ENCODE measurements at regions not wholly inside any gene's neighbourhood (a gene's known extent, or its start where the extent isn't known, plus 50 kb on each side); places are given as distances from the start of the nearest gene placed in this dataset.

DNA sequence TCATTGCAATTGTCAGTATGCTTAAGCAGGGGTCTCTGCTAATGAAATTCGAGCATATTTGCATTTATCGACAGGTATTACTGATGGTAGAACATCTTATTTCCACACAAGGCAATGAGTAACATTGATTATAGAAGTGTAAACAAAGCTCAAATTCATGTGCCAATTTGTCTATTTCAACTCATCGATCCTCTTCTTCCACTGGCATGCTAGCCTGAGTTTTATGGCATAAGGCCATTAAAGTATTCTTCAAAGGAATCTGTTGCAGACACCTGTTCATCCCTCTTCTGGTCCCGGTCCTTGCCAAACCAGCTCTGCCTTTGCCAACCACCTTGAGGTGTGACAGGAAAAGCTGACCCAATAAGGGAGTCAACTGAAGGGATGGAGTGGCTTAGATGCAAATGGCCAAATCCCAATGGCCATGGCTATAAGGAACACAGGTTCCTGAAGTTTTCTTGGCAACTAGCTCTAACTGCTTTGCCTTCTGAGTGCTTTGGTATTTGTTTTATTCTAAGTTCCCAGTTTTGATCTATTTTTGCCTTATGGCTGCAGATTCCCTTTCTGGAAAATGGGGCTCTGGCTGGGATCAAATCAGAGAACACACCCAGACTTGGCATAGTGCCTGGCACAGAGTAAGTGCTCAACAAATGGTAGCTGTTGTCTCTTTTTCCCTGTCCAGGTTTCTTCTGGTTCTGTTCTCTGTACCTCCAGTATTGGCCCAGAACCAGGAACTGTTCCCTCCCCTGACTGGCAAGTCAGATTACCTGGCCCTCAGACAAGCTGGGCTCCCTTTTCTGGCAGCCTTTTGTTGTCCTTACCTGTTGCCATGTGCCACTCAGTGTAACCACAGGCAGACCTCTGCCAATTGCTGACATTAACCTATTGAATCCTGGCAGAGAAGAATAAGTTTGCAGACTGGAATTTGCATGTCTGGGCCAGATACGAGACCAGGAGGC, 63.1 kb downstream of the RTL9 start:
- H3K4me1 ChIP-seq, result no peaks in the 10 kb centered on the region
- no peak overlapping the region for H3K4me3 ChIP-seq
- DNase-seq, result no peak
- WGBS, 2 donors (ENCODE audit: low coverage in 1 of 2), result 50 to 72% methylated on average over 1 to 5 of the region's 5 CpGs
- H3K9me3 ChIP-seq, result no peaks in the 10 kb centered on the region
- no peaks in the 10 kb centered on the region for H3K27me3 ChIP-seq
- no peaks in the 10 kb centered on the region for H3K36me3 ChIP-seq
- intact Hi-C loops (cut with DNase I; ENCODE audit: low total_unique reads) (no loop called here), in situ Hi-C loops (cut with MboI; ENCODE audit: low pct_ligation_motif_present in 1 of 4, low pct_unique_long_range_greater_than_20kb in 1 of 4, low sequenced_read_pairs in 3 of 4) (loop anchor here in 2 of 4 donors (25.0 kb wide), 1 partner anchor 509 kb away; no protein-coding TSS in a partner anchor)
- no peak for TF ChIP-seq POLR2A (IDR thresholded peaks at IDR 0.05)
- TF ChIP-seq EP300 (IDR thresholded peaks at IDR 0.05; ENCODE audit: low read depth), result no peak
- TF ChIP-seq, protein P1, sequence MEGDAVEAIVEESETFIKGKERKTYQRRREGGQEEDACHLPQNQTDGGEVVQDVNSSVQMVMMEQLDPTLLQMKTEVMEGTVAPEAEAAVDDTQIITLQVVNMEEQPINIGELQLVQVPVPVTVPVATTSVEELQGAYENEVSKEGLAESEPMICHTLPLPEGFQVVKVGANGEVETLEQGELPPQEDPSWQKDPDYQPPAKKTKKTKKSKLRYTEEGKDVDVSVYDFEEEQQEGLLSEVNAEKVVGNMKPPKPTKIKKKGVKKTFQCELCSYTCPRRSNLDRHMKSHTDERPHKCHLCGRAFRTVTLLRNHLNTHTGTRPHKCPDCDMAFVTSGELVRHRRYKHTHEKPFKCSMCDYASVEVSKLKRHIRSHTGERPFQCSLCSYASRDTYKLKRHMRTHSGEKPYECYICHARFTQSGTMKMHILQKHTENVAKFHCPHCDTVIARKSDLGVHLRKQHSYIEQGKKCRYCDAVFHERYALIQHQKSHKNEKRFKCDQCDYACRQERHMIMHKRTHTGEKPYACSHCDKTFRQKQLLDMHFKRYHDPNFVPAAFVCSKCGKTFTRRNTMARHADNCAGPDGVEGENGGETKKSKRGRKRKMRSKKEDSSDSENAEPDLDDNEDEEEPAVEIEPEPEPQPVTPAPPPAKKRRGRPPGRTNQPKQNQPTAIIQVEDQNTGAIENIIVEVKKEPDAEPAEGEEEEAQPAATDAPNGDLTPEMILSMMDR (IDR thresholded peaks at IDR 0.05), result no peak
- no peak for TF ChIP-seq POLR2AphosphoS5 (IDR thresholded peaks at IDR 0.05)
- no peak overlapping the region for H3K27ac ChIP-seq

- no peaks in the 10 kb centered on the region for H3K36me3 ChIP-seq
- WGBS, 2 donors (ENCODE audit: low coverage in 1 of 2), result 82% methylated on average over 2 to 9 of the region's 9 CpGs
- DNase-seq, result no peak
- H3K27me3 ChIP-seq, result no peaks in the 10 kb centered on the region
- intact Hi-C loops (cut with DNase I; ENCODE audit: low total_unique reads), result no loop called here
- H3K4me3 ChIP-seq, result no peak overlapping the region
- TF ChIP-seq, protein P1 (IDR thresholded peaks at IDR 0.05), result no peak
- no peak for TF ChIP-seq EP300 (IDR thresholded peaks at IDR 0.05; ENCODE audit: low read depth)
- no peak for TF ChIP-seq POLR2AphosphoS5 (IDR thresholded peaks at IDR 0.05)
- TF ChIP-seq POLR2A (IDR thresholded peaks at IDR 0.05), result no peak
- H3K9me3 ChIP-seq, result no peaks in the 10 kb centered on the region
- no peak overlapping the region for H3K27ac ChIP-seq
- H3K4me1 ChIP-seq, result no peaks in the 10 kb centered on the region
- in situ Hi-C loops (cut with MboI; ENCODE audit: low pct_ligation_motif_present in 1 of 4, low pct_unique_long_range_greater_than_20kb in 1 of 4, low sequenced_read_pairs in 3 of 4), result no loop called here
Measured at GRCh38 chrX:110425222-110426154, 66.8 kb downstream of the RTL9 start.

DNA sequence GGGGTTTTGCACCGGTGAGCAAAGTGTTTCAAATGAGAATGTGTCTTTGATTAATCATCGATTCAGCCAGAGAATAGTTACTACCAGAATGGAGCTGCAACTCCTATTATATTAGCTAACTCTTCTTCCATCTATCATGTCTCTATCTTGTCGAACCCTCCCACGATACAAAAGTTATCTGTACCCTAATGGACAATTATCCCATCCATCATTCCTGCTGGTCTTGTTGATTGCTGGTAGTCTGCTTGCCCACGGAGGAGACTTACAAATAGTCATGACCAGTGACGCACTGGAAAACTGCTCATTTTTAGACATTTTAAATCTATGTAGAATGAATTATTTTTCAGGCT, 67.5 kb downstream of the RTL9 start:
- Histone ChIP-seq H3K27ac (no peak overlapping the region), H3K27me3 (no peaks in the 10 kb centered on the region), H3K9me3 (no peaks in the 10 kb centered on the region), H3K4me3 (no peak overlapping the region), H3K36me3 (no peaks in the 10 kb centered on the region), H3K4me1 (no peaks in the 10 kb centered on the region)
- no peak for DNase-seq
- TF ChIP-seq POLR2A (IDR thresholded peaks at IDR 0.05) (no peak), EP300 (IDR thresholded peaks at IDR 0.05; ENCODE audit: low read depth) (no peak), POLR2AphosphoS5 (IDR thresholded peaks at IDR 0.05) (no peak)
- TF ChIP-seq, protein P1 (IDR thresholded peaks at IDR 0.05), result no peak
- 80 to 86% methylated on average over 1 to 6 of the region's 6 CpGs for WGBS, 2 donors (ENCODE audit: low coverage in 1 of 2)
- in situ Hi-C loops (cut with MboI; ENCODE audit: low pct_ligation_motif_present in 1 of 4, low pct_unique_long_range_greater_than_20kb in 1 of 4, low sequenced_read_pairs in 3 of 4), result no loop called here
- intact Hi-C loops (cut with DNase I; ENCODE audit: low total_unique reads), result no loop called here

DNA sequence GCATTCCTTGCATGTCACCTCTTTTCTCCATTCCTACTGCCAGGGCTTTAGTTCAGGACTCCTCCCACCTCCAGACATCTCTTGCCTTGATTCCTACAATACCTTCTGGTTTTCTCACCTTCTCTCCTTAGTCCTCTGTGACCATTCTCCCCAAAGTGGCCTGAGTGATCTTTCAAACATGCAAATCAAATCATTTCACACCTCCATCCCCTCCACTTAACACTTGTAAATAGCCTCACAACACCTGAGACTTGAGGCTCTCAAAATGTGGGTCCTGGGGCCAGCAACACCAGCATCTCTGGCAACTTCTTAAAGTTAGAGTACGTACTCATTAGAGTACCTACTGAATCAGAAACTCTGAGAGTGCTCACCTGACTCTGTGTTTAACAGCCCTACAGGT, 68.4 kb downstream of the RTL9 start:
- TF ChIP-seq POLR2A (IDR thresholded peaks at IDR 0.05), result no peak
- no peak for TF ChIP-seq EP300 (IDR thresholded peaks at IDR 0.05; ENCODE audit: low read depth)
- TF ChIP-seq, protein P1 (IDR thresholded peaks at IDR 0.05), result no peak
- no peak for TF ChIP-seq POLR2AphosphoS5 (IDR thresholded peaks at IDR 0.05)
- 70% methylated on average over 1 of the region's 1 CpG; no CpG with 5 or more reads in 1 of the 2 donors for WGBS, 2 donors (ENCODE audit: low coverage in 1 of 2)
- Histone ChIP-seq H3K27me3 (no peaks in the 10 kb centered on the region), H3K4me3 (no peak overlapping the region), H3K36me3 (no peaks in the 10 kb centered on the region), H3K4me1 (no peaks in the 10 kb centered on the region), H3K9me3 (no peaks in the 10 kb centered on the region), H3K27ac (no peak overlapping the region)
- in situ Hi-C loops (cut with MboI; ENCODE audit: low pct_ligation_motif_present in 1 of 4, low pct_unique_long_range_greater_than_20kb in 1 of 4, low sequenced_read_pairs in 3 of 4), result no loop called here
- intact Hi-C loops (cut with DNase I; ENCODE audit: low total_unique reads), result no loop called here
- DNase-seq, result no peak

Data from transverse colon (tissue), 4 donors.